H1 (cell line): ENCODE measurements at regions not wholly inside any gene's neighbourhood (a gene's known extent, or its start where the extent isn't known, plus 50 kb on each side); places are given as distances from the start of the nearest gene placed in this dataset.

ENCODE experiments used
- ASH2L ChIP-seq: fragments of 200-600, 300-600 bp; sonication (generic); IDR thresholded peaks from one replicate; pipeline ENCODE4 v1.7.1; 2017; ENCODE audit warnings: low read length
- BACH1 ChIP-seq: IDR thresholded peaks from 2 replicates; pipeline ENCODE4 v1.6.1; 2012; ENCODE audit warnings: low read length, improper control_type of control experiment
- GTF2F1 ChIP-seq: IDR thresholded peaks from 2 replicates; pipeline ENCODE4 v1.6.1; 2012; ENCODE audit warnings: low read depth, low read length, improper control_type of control experiment, borderline replicate concordance
- POLR2AphosphoS5 ChIP-seq: IDR thresholded peaks from 2 replicates; pipeline ENCODE4 v1.6.1; 2011; ENCODE audit warnings: low read depth, low read length
- POU5F1 ChIP-seq: IDR thresholded peaks from 2 replicates; pipeline ENCODE4 v1.6.1; 2011; ENCODE audit warnings: low read depth, mild to moderate bottlenecking, low read length, moderate library complexity
- RAD21 ChIP-seq, 2 experiments: IDR thresholded peaks in 1 of 2; conservative IDR thresholded peaks in 1 of 2; 2 replicates each; pipeline ENCODE4 v1.6.1; 2011; ENCODE audit warnings: low read depth in 2 of 2, low read length in 2 of 2, improper control_type of control experiment in 1 of 2, inconsistent platforms in 1 of 2, mild to moderate bottlenecking in 1 of 2, moderate library complexity in 1 of 2
- TF ChIP-seq, protein P1 (sequence below): IDR thresholded peaks from 2 replicates; pipeline ENCODE4 v1.6.1; 2011; ENCODE audit warnings: low read length, improper control_type of control experiment

GRCh38 chr1:149849111-149849946 lies 50.0 kb upstream of the BOLA1 start (continued):
- TF ChIP-seq, protein P1, sequence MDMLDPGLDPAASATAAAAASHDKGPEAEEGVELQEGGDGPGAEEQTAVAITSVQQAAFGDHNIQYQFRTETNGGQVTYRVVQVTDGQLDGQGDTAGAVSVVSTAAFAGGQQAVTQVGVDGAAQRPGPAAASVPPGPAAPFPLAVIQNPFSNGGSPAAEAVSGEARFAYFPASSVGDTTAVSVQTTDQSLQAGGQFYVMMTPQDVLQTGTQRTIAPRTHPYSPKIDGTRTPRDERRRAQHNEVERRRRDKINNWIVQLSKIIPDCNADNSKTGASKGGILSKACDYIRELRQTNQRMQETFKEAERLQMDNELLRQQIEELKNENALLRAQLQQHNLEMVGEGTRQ = no peak
- TF ChIP-seq RAD21 (IDR thresholded peaks at IDR 0.05 in 1 of 2, conservative IDR thresholded peaks at IDR 0.05 in 1 of 2; ENCODE audit: low read depth in 2 of 2, low read length in 2 of 2) = no peak
- peak; percentile 54; the same call in 1 of the 2 replicates for TF ChIP-seq POLR2AphosphoS5
- TF ChIP-seq GTF2F1 = no peak
- no peak for TF ChIP-seq BACH1
- TF ChIP-seq POU5F1 = no peak
- no peak for TF ChIP-seq ASH2L
